Subcutaneous abdominal adipose tissue (tissue), 5 donors: ENCODE measurements at regions not wholly inside any gene's neighbourhood (a gene's known extent, or its start where the extent isn't known, plus 50 kb on each side); places are given as distances from the start of the nearest gene placed in this dataset.

Source experiments
- H3K27ac ChIP-seq: one replicate; pipeline ENCODE4 v1.7.0; 2013; ENCODE audit warnings: low read depth, mild to moderate bottlenecking, inconsistent platforms, low read length, moderate library complexity
- H3K27me3 ChIP-seq, 5 donors: one replicate each; pipeline ENCODE4 v1.7.0; 2013; ENCODE audit warnings: low read length in 5 of 5, inconsistent platforms in 1 of 5; ENCODE audit not compliant: control insufficient read depth in 5 of 5, insufficient read depth in 4 of 5
- H3K36me3 ChIP-seq, 5 donors: one replicate each; pipeline ENCODE4 v1.7.0; 2013; ENCODE audit warnings: low read length in 5 of 5; ENCODE audit not compliant: control insufficient read depth in 5 of 5, insufficient read depth in 5 of 5
- H3K4me1 ChIP-seq, 5 donors: one replicate each; pipeline ENCODE4 v1.7.0; 2013; ENCODE audit warnings: low read length in 5 of 5, mild to moderate bottlenecking in 3 of 5, moderate library complexity in 1 of 5; ENCODE audit not compliant: control insufficient read depth in 5 of 5, insufficient read depth in 5 of 5
- H3K4me3 ChIP-seq, 5 donors: one replicate each; pipeline ENCODE4 v1.7.0; 2013; ENCODE audit warnings: low read length in 5 of 5, low read depth in 1 of 5
- H3K9ac ChIP-seq, 5 donors: one replicate each; pipeline ENCODE4 v1.7.0; 2013; ENCODE audit warnings: low read length in 5 of 5, mild to moderate bottlenecking in 4 of 5, moderate library complexity in 3 of 5
- H3K9me3 ChIP-seq, 5 donors: one replicate each; pipeline ENCODE4 v1.7.0; 2013; ENCODE audit warnings: low read length in 5 of 5; ENCODE audit not compliant: control insufficient read depth in 5 of 5
- donor health status: healthy.
- donor health status: healthy.
- donor health status: healthy.
- donor health status: healthy.
- donor health status: healthy.

- H3K9ac ChIP-seq: no peak overlapping the region
- peaks cover 0 to 24% (median 4%) of the 10 kb centered on the region in 5 donors for H3K4me1 ChIP-seq
- H3K36me3 ChIP-seq: no peaks in the 10 kb centered on the region
- no peaks in the 10 kb centered on the region for H3K27me3 ChIP-seq
- no peaks in the 10 kb centered on the region for H3K9me3 ChIP-seq
- no peak overlapping the region for H3K4me3 ChIP-seq
- H3K27ac ChIP-seq: peak overlapping the region; percentile 27
Observed at GRCh38 chr6:11389977-11390376, 147.6 kb upstream of the TMEM170B start.

DNA sequence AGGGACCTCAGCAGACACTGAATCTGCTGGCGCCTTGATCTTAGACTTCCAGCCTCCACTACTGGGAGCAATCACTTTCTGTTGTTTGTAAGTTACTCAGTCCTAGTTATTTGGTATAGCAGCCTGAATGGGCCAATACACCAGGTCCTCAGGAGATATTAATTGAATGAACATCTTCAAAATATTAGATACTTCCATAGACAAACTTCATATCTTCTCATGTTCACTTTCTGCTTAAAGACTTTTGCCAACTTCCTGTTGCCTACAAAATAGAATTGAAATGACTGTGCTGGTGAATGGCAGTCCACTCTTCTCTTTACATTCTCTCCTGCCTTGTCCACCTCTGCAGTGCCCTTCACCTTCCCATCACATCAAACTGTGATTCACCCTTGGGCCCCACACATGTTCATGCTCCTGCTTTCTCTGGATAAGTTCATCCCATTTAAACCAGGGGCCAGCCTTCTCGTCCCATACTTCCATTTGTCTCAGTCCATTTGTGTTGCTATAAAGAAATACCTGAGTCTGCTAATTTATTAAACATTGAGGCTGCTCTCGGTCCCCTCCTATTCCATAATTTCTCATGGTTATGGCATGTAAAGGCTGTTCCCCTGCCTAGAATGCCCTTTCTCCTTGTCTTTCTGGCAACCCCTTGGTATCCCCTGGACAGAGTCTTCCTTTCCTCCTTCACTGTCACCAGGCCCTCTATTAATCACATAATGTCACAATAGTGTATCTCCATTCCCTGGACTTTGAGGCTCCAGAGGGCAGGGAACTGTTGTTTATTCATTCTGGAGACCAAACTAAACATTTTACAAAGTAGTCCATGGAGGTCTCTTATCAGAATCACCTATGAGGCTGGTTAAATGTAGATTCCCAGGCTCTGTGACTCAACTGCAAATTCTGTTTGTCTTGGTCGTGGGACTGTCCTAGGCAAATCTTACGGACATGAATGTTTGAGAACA, 148.3 kb upstream of the TMEM170B start:
- no peaks in the 10 kb centered on the region for H3K27me3 ChIP-seq
- no peak overlapping the region for H3K4me3 ChIP-seq
- H3K4me1 ChIP-seq: peaks cover 0 to 24% (median 4%) of the 10 kb centered on the region in 5 donors
- no peaks in the 10 kb centered on the region for H3K9me3 ChIP-seq
- peak overlapping the region; percentile 27 for H3K27ac ChIP-seq
- no peaks in the 10 kb centered on the region for H3K36me3 ChIP-seq
- H3K9ac ChIP-seq: no peak overlapping the region

DNA sequence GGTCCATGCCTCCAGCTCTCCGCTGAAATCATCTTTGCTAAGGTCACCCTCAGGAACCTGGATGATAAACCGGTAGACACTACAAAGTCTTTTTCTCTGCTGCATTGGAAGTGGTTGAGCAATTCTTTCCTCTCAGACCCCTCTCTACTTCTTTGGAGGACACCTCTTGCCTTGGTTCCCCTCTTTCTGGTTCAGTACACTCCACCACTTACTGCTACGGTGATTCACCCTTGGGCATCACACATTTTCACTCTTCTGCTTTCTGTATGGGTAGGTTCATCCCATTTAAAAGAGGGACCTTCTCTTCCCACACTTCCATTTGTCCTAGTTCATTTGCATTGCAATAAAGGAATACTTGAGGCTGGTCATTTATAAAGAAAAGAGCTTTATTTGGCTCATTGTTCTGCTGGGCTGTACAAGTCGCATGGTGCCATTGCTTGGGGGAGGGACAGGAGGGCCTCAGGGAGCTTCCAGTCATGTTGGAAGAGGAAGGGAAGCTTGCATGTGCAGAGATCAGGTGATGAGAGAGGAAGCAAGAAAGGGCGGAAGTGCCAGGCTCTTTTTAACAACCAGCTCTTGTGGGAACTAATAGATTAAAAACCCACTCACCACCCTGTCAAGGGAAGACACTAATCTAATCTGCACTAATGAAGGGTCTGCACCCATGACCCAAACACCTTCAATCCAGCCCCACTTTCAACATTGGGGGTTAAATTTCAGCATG, 149.7 kb upstream of the TMEM170B start:
- H3K27me3 ChIP-seq: no peaks in the 10 kb centered on the region
- peaks cover 0 to 19% (median 0%) of the 10 kb centered on the region in 5 donors for H3K4me1 ChIP-seq

DNA sequence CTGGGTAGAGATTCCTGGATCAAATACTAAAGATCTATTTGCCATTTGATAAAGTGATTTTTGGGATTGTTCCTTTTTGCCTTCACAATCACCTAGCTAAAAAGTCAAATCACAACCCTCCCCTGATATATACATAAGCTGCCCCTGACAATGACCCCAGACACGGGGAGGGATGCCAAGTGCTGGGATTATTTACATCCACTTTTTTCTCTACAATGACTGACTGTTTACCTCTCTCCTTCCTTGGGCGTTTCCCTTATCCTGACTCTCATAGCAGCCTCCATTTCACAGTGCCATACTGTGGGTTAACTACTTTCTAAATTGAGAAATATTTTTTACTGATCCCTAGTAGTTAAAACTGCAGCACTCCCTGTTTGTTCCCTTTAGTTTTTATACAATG, 150.8 kb upstream of the TMEM170B start:
- no peak overlapping the region for H3K27ac ChIP-seq
- no peaks in the 10 kb centered on the region for H3K27me3 ChIP-seq
- no peaks in the 10 kb centered on the region for H3K9me3 ChIP-seq
- H3K4me3 ChIP-seq: no peak overlapping the region
- H3K36me3 ChIP-seq: no peaks in the 10 kb centered on the region
- H3K9ac ChIP-seq: no peak overlapping the region
- H3K4me1 ChIP-seq: peaks cover 0 to 14% (median 0%) of the 10 kb centered on the region in 5 donors

More for the DNA sequence above, 149.7 kb upstream of the TMEM170B start:
- Histone ChIP-seq H3K4me3 (no peak overlapping the region), H3K27ac (no peak overlapping the region), H3K9ac (no peak overlapping the region), H3K36me3 (no peaks in the 10 kb centered on the region), H3K9me3 (no peaks in the 10 kb centered on the region)

DNA sequence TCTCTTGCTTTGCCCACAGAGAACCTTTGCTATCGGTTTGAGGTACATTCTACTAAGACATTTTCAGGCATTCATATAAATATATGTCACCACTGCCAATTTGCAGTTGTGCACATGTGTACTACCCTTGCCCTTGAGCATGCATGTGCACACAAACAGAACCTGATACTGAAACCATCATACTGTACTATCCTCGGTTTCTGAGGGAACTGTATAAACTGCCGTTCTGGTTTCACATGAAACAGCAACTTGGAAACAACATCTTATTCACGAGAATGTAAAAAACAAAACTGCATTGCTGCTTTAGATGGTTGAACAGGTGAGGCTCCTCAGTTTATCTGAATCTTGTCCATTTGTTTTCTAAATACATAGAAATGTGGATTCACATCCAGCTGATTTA, 151.2 kb upstream of the TMEM170B start:
- Histone ChIP-seq H3K4me3 (no peak overlapping the region), H3K9me3 (no peaks in the 10 kb centered on the region), H3K36me3 (no peaks in the 10 kb centered on the region), H3K27me3 (no peaks in the 10 kb centered on the region), H3K9ac (no peak overlapping the region), H3K4me1 (peaks cover 0 to 13% (median 0%) of the 10 kb centered on the region in 5 donors), H3K27ac (no peak overlapping the region)

- no peaks in the 10 kb centered on the region for H3K9me3 ChIP-seq
- H3K27ac ChIP-seq: no peak overlapping the region
- no peaks in the 10 kb centered on the region for H3K36me3 ChIP-seq
- no peak overlapping the region for H3K9ac ChIP-seq
- H3K4me1 ChIP-seq: peaks cover 0 to 9% (median 4%) of the 10 kb centered on the region in 5 donors
- H3K27me3 ChIP-seq: no peaks in the 10 kb centered on the region
- H3K4me3 ChIP-seq: no peak overlapping the region
Observed at GRCh38 chr6:11384531-11385309, 152.3 kb upstream of the NEDD9 start.

GRCh38 chr6:11381801-11382513, 149.5 kb upstream of the NEDD9 start:
- no peak overlapping the region for H3K27ac ChIP-seq
- H3K9ac ChIP-seq: no peak overlapping the region
- H3K4me1 ChIP-seq: peaks cover 0 to 5% (median 3%) of the 10 kb centered on the region in 5 donors
- H3K36me3 ChIP-seq: no peaks in the 10 kb centered on the region
- peak overlapping the region in 2 of 5 donors; percentile 12 to 30 for H3K4me3 ChIP-seq
- peaks cover 0 to 3% (median 0%) of the 10 kb centered on the region in 5 donors for H3K9me3 ChIP-seq
- H3K27me3 ChIP-seq: no peaks in the 10 kb centered on the region

DNA sequence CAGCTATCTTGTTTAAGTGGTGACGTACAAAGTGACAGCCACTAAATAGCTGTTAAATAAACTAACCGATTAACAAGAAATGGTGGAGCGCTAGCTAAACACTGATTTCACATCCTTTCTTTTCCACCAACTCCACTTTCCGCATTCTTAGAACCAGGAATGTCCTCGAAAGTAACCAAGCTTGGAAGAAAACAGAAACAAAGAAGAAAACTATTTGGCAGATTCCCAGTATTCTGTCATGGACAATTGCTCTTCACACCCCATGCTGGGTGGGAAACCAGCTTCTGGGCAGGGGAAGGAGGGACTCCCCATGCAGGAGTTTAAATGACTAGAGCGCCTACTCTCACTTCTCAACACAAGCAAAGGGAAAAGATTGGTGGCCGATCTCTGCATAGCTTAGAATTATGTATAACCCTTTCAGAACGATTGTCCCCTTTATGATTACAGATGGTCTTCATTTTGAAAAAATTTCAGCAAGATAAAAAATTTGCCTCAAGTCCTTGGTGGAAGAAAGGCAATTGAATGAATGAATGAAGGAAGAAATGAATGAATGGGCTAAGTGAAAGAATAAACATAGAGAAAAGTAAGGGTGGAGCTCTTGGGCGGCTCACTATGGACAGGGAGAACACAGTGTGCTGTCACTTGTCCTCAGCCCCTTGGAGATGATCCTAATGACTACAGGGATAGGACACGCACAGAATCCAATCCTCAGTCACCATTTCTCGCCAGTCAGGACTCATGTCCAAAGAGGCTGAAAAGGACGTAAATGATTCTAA, 148.7 kb upstream of the NEDD9 start:
- Histone ChIP-seq H3K9ac (no peak overlapping the region), H3K27ac (no peak overlapping the region), H3K9me3 (peaks cover 0 to 3% (median 0%) of the 10 kb centered on the region in 5 donors), H3K4me3 (peak overlapping the region in 1 of 5 donors; percentile 30), H3K36me3 (no peaks in the 10 kb centered on the region), H3K4me1 (peaks cover 0 to 11% (median 7%) of the 10 kb centered on the region in 5 donors), H3K27me3 (no peaks in the 10 kb centered on the region)

- Histone ChIP-seq H3K9ac (no peak overlapping the region), H3K27me3 (no peaks in the 10 kb centered on the region), H3K9me3 (peaks cover 0 to 3% (median 0%) of the 10 kb centered on the region in 5 donors), H3K27ac (no peak overlapping the region), H3K36me3 (no peaks in the 10 kb centered on the region), H3K4me3 (no peak overlapping the region), H3K4me1 (peaks cover 0 to 11% (median 7%) of the 10 kb centered on the region in 5 donors)
Observed at GRCh38 chr6:11380549-11380948, 148.1 kb upstream of the NEDD9 start.
